ENCODE measurements at regions not wholly inside any gene's neighbourhood (a gene's known extent, or its start where the extent isn't known, plus 50 kb on each side); places are given as distances from the start of the nearest gene placed in this dataset.

DNA sequence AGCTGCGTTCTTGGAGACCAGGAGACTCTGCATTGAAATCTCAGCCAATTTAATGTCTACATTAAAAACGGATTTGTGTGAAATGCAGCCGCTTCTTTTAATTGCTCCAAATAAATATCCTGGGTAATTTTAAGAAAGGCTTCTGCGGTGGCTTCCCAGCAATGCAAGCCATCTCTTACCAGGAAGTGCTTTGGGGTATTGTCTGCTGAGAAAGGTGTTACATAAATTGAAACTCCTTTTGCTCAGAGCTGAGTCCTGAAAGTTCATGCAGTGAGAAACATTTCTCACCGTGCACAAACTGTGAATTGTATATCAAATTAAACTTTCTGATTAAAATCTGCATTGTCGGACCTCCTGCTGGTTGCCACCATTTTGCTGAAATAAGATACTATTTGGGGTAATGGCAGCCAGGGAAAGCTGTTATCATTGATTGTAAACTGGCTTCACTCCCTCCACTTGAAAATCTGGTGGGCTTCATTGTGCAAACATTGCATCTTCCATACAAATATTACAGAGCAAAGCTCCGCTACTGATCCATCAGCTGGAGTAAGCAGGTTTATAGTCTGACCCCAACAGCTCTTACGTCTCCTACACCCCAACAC, 59.5 kb downstream of the ZIC5 start:
- DNase-seq = no peak

DNA sequence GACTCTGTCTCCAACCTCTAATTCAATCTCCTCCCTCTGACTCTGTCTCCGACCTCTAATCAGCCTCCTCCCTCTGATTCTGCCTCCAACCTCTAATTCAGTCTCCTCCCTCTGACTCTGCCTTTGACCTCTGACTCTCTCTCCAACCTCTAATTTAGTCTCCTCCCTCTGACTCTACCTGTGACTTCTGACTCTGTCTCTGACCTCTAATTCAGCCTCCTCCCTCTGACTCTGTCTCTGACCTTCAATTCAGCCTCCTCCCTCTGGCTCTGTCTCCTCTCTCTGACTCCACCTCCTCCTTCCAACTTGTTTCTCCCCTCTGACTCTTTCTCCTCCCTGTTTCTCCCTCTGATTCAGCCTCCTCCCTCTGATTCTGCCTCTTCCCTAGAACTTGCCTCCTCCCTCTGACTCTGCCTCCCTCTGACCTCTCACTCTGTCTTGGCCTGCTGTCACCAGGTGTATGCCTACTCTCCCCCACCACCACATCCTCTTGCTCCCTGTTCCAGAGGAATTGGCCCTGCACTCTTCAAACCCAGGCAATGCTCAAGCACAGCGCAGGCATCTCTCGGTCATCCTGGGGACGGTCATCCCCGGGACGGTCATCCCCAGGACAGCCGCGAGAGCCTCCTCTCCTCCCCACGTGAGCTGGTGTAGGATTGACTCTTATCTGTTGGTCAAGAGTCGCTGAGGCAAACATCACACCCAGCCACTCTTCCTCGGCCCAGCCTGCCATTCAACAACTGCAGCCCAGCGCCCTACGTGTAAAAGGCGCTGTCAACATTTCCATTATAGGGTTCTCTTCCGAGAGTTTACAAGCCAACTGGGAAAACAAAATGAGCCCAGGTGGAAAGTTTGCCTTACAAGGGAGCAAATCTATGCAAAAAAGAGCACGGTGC, 60.2 kb downstream of the ZIC5 start:
- no peak for DNase-seq

DNA sequence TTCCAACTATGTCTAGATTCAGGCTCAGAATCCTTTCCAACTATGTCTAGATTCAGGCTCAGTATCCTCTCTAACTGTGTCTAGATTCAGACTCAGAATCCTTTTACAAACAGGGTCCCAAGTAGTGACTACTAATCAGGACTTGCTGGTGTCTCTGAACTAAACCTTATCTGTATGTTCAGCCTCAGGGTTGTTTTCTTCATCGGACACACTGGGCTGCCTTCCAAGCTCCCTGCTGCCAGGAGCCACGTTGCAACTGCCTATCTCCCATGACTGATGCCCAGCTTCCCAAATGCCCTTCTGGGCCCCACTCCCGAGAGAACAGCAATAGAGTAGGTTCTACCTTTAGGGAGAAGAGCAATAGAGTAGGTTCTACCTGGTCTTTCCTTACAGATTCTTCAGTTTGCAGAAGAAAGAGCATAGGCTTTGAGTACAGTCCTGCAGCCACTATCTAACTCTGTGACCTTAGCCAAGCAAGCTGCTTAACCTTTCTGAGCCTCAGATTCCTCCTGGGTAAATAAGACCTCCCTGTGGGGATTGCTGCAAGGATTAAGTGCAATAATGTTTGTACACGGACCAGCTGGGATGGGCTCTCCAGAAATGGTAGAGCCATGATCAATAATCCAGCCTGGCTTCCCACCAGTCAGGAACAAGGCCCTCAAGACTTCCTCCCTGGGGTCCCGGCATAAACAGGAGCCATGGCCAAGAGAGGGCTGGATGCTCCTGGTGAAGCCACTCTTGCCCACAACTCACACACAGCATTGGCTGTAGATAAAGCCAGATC, 61.5 kb downstream of the ZIC5 start:
- DNase-seq = no peak

DNA sequence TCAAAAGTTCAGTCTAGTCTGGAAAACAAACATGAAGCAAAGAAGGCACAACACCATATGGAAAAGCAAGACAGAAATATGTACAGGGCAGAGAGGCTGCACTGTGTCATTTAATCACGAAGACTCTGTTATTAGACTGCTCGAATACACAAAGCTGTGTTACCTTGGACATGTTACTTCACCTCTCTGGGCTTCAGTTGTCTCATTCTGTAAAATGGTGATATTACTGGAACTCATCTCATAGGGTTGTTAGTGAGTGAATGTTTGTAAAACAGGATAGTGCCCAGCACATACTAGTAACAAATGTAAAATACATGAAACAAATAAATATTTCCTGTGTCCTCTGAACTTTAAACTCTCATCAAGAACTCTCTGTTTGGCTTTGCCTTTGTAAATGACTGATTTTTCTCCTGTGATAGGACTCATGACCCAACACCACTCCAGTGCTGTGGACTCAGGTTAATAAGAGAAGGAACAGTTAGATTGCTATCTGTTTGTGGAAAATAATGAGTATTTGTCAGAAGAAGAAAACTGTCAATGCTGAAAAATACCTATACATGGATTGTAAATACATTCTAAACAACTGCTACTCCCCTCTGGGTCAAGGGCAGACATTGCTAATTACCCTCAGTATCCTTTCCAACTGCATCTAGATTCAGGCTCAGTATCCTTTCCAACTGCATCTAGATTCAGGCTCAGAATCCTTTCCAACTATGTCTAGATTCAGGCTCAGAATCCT, 62.3 kb downstream of the ZIC5 start:
- no peak for DNase-seq

DNA sequence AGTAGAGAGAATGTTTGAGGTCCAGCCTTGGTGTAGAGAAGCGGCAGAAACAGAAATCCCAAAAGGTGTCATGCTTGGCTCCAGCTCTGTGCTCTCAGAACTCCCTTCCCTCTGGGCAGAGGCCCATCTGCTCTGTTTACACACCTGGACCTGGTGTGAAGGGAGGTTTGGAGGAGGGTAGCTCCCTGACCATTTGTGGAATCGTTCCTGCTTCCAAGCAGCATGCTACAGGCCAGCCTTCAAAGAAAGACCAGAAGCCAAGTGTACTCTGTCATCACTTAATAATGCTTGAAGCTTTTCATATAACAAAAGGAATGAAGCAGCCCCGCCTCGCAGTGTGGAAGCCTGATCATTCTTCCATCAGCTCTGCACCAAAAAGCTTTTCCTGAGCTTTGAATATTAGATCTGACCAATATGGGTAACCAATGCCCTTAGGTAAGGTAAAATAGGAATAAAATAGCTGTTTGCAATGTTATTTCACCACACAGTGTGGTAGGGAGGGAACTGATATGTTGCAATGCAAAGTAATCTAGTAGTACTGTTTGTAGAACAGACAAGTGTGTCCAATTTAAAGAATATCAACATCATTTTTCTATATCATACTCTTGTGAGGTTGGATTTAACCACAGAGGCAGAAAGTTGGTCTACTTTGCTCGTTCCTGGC, 63.3 kb downstream of the ZIC5 start:
- no peak for DNase-seq

DNA sequence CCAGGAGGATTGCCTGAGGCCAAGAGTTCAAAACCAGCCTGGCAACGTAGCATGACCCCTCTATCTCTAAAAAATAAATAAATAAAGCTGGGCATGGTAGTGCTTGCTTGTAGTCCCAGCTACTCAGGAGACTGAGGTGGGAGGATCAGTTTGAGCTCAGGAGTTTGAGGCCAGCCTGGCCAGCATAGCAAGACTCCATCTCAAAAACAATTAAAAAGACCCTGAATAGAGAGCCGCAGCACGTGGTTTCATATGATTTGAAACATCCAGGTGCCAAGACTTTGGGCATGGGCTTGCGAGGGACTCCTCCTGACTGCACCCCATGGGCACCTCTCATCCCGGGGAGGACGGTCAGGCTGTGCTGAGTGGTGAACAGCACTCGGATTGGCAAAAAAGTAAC, 63.9 kb downstream of the ZIC5 start:
- DNase-seq = no peak

DNA sequence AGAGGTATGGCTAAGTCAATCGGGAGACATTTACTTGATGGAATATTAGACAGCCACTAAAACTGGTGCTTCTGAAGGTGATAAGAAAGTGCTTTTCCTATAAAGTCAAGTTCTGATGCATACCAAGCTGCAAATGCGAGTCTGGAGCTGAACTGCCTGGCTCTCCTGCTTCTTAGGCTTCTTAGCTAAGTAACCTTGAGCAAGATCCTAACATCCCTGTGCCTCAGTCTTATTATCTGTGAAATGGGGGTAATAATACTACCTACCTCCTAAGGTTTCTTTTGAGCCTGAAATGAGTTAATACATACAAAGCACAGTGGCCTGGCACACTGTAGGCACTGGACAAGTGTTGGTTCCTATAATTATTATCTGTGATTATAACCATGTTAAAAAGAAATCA, 64.5 kb downstream of the ZIC5 start:
- DNase-seq = no peak

DNA sequence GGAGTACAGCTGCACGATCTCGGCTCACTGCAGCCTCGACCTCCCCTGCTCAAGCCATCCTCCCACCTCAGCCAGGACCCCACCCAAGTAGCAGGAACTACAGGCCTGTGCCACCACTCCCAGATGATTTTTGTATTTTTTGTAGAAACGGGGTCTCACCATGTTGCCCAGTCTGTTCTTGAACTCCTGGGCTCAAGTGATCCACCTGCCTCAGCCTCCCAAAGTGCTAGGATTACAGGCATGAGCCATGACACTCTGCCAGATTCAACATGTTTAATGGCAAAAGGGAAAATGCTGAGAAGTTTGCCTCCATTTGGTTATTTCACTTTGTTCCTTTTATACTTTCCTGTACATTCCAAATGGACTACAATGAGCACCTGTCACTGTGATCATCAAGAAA, 65.8 kb downstream of the ZIC5 start:
- no peak for DNase-seq

DNA sequence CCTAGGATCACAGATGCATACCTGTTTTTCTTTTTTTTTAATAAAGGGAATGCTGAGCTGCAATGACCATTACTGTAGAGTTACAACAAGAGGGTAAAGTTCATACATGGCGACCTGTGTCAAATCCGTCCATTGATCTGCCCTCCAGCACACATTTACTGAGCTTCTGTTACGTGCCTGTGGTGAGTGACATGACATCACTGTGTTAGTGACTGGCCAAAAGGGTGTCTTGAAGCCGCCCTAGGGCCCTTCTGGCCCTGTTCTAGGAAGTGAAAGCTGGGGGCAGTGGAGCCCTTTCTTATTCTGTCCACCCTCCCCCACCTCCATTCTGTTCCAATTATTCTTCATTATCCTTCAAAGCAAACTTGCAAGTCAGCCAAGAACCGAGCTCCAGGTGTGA, 66.3 kb downstream of the ZIC5 start:
- no peak for DNase-seq

DNA sequence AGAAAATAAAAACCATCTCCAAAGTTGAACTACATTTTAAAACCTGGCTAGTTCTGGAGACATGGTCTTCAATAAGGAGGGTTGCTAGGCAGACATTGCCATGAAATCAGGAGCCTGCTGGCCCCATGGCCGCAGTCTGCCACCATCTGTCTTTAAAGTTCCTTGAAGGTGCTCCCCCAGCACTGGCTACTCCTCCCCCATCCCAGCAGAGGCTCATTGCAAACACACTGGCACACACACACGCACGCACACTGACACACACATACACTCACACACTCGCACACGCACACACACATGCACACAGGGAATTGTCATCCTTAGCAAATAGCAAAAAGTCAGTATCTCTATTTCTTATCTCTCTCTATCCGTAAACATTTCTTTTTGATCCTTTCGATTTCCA, 68.4 kb downstream of the ZIC5 start:
- DNase-seq = no peak

DNA sequence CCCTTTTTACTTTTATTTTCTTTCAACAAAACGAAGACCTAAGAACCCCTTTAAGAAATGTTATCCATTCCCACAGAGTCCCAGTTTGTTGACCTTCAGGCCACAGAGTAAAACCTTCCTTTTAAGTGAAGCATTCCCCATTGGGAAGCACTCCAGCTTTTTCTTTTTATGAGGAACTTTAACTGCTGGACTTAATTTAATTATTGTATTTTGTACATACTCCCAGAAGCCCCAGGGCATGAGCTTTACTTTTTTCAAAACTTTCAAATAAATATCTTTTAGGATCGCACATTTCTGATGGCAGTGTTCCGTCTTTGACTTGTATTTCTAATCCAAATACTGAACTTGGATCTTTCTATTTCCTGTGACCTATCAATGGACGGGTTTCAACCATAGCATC, 68.9 kb downstream of the ZIC5 start:
- DNase-seq = no peak

DNA sequence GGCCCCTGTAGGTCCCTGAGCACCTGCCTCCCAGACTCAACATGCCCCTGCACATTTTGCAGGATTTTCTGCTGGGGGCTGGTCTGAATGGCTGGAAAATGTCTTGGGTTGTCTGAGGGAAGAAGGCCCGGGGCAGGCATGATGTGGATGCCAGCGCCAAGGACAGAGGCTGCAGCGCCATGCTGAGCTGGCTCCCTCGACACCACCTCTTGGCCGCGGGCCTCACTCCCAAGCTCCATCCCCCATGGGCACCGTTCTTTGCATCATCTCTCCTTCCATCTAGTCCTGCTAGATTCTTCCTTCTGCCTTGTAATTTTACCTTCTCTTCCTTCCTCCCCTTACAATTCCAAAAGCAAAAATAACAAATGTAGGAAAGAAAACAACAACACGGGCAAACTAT, 70.6 kb downstream of the ZIC5 start:
- no peak for DNase-seq

DNA sequence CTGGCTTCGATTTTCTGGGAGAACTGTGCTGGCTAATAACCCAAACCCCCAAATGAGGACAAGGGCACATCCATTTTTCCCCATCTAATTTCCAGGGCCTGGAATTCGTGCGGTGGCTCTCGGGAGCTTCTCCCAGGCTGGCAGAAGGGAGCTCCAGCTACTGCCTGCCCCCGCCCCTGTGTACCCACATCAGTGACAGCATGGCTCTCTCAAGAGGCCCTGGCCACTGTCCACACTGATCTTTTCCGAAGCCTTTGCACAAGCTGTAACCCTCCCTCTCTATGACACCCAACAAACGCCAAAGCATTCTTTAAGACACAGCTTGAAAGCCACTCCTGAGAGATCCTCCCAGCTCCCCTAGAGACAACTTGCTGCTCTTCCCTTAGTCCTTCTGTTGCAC, 73.1 kb downstream of the ZIC5 start:
- no peak for DNase-seq

DNA sequence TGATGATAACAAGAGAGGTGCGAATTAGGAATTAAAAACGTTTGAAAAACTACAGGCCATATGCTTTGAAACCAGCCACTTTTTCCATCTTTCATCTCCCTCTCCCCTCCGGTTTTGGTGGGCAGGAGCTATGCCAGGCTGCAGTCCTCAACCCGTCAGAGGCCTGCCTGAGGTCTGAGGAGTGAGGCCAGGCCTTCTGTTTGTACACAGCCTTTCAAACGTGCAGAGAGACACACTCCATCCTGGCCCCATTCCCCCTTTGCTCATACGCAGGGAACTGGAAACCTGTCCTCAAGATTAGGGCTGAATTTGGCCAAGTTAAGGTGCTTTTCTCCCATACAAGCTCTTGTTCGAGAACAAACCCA, 74.5 kb downstream of the ZIC5 start:
- DNase-seq = no peak

DNA sequence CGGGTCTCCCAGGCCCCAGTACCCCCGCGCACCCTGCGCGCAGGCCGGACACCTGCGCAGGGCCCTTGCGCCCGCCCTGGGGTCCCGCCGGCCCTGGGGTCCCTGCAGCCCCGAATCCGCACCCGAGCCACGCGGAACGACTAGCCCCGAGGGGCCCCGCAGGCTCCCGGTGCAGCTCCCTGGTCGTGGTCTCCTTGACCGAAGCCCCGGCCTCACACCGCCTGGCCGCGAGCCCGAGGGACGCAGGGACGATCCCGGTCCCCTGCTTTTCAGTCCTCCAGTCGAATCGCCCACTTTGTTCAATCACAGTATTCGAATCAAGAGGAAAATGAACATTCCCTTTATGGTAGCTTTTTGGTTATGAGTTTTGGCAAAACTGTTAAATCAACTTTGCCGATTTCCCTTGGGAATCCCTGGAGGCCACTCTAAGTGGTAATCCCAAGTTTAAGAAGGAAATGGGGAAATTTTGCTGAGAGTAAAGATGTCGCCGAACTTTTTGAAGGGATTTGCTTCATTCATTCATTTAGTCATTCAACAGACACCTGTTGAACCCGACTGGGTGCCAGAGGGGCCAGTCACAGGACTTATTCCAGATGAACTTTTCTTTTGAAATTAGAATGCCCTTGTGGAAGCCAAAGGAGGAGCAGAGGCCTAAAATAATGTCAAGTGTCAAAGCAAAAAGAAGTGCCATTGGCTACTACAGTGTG, 75.0 kb downstream of the ZIC5 start:
- no peak for DNase-seq

DNA sequence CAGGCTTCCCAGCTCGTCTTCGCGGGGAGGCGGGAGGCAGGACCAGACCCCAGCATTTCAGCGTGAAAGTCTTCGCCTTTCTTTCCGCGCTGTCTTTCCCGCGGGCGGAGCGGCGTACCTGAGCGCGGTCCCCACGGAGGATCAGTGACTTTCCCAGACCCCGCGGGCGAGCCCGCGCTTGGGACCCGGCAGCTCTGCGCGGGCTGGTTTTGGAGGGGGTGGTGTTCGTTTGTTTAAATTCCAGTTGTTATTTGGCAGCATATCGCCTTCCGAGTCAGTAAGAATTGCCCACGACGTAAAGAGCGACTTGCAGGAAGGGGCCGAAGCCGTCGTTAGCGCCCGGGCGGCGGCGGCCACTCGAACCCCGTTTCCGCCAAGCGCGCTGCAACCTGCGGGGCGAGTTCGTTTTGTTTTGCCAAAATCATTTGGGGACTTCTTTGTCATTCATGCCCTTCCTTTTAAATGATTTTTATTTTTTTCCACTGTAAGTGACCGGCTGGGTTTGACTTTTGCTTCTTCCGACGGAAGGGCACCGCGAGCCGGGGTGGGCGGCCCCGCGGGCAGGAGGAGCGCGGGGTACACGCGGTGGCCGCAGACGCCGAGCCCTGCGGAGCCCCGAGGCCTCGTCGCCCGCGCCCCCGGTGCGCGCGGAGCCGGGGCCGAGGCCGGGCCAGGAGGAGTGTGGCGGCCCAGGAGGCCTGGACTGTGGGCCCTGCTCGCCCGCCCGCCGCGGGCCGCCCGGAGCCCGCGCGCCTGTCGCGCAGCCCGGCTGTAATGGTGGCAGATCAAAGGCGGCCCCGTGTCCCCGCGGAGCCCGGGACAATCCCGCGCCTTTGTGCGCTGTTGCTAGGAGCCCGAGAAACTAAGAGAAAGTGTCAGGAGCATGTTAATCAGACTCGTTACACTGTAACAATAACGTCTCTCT, 75.9 kb downstream of the ZIC5 start:
- peak; percentile 7 for DNase-seq

DNA sequence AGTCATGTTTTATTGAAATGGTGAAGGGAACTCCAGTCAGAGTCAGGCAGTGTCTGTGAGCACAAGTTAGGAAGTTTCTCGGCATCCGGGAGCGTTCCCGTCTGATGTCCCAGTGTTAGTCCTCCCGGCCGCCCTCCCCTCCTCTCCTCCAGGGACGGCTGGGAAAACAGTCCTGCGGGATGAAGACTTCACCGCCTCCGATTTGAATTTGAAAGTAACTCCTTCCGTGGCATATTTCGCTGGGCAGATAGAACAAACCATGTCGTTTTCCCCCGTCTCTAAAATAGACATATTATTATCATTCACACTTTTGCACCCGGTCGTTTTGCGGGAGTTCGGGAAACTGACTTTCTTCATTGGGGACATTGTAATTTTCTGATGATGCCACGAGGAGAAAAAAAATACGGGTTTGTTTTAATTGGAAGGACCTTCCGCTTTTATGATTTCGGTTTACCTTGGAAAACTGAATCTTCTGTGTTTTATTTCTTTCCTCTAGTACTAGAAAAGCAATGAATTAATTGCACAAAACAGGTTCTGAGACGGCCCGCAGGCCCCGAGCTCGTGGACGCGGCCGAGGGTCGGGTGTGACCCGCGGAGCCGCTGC, 76.6 kb downstream of the ZIC5 start:
- DNase-seq = no peak

DNA sequence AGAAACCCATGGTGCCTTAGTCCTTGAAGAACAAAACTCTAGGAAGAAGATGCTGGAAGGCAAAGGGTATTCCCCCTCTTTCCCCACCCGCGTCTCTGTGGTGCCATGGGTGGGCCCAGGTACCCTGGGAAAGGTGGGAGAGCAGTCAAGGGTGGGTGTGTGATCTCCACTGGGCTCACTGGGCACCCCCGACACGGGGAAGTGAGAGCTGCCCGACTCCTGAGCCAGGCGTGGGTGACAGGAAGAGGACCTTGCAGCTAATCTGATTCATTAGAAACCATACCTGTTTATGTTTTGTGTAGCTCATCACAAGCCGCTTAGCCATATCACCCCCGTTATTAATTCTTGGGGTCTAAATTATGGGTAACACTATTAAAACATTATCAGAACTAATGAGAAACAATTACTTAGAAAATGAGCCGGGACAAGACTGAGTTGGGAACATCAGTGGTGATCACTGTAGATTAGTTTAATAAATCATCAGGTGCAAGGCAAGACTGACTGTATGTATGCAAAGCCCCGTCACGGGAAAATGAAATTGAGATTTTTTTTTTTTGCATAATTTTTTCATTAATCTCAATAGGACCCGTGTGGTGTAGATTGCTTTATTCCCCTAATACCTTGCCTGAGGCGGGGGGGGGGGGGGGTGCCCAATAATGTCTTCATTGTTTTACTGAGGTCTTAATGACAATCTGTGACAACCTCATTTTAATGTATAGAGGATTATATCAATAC, 77.3 kb downstream of the ZIC5 start:
- DNase-seq = no peak

DNA sequence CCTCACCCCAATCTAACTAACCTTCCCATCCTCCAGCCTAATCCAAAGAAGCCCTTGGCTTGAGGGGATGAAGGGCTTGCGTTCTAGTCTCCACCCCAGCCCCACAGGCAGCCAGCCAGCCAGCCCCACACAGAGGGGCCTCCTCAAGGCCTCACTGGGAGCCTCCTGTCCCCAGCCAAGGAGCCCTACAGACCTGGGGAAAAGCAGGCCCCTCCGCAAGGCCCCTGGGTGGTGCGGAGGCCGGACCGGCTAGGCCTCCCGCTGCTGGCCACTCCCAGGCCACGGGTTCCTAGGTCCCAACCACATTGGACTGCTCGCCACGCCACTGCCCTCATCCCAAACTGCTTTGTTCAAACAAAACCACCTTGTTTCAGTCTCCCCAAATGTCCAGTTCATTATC, 78.0 kb downstream of the ZIC5 start:
- no peak for DNase-seq

Data from stimulated activated CD4-positive, alpha-beta T cell treated with anti-CD3 and anti-CD28 coated beads, Interleukin-4, amount 100 ng/mL, for 1 hour (primary cell).